Fibroblast of villous mesenchyme (primary cell): ENCODE measurements at regions not wholly inside any gene's neighbourhood (a gene's known extent, or its start where the extent isn't known, plus 50 kb on each side); places are given as distances from the start of the nearest gene placed in this dataset.

ENCODE experiments used
- DNase-seq: peaks from one replicate; pipeline ENCODE4 v3.0.0-alpha.2; 2010; ENCODE audit warnings: low read depth
- H3K4me3 ChIP-seq: 2 replicates; pipeline ENCODE4 v1.5.1; 2011; ENCODE audit warnings: low read depth, mild to moderate bottlenecking, low read length
- TF ChIP-seq, protein P1 (sequence below): IDR thresholded peaks from 2 replicates; pipeline ENCODE4 v1.5.1; 2012; ENCODE audit warnings: low read depth, mild to moderate bottlenecking, low read length; ENCODE audit not compliant: insufficient read depth

- TF ChIP-seq, protein P1, sequence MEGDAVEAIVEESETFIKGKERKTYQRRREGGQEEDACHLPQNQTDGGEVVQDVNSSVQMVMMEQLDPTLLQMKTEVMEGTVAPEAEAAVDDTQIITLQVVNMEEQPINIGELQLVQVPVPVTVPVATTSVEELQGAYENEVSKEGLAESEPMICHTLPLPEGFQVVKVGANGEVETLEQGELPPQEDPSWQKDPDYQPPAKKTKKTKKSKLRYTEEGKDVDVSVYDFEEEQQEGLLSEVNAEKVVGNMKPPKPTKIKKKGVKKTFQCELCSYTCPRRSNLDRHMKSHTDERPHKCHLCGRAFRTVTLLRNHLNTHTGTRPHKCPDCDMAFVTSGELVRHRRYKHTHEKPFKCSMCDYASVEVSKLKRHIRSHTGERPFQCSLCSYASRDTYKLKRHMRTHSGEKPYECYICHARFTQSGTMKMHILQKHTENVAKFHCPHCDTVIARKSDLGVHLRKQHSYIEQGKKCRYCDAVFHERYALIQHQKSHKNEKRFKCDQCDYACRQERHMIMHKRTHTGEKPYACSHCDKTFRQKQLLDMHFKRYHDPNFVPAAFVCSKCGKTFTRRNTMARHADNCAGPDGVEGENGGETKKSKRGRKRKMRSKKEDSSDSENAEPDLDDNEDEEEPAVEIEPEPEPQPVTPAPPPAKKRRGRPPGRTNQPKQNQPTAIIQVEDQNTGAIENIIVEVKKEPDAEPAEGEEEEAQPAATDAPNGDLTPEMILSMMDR = no peak
These were observed 71.5 kb upstream of the IFNGR1 start for GRCh38 chr6:137290601-137291261.

GRCh38 chr6:137286916-137287315, 67.7 kb upstream of the IFNGR1 start:
- no peak for DNase-seq
- H3K4me3 ChIP-seq = no peak overlapping the region
- TF ChIP-seq, protein P1 = no peak

More at GRCh38 chr6:137290601-137291261, 71.5 kb upstream of the IFNGR1 start:
- no peak for DNase-seq
- H3K4me3 ChIP-seq = no peak overlapping the region

GRCh38 chr6:137286368-137286767, 67.2 kb upstream of the IFNGR1 start:
- TF ChIP-seq, protein P1 = no peak
- no peak overlapping the region for H3K4me3 ChIP-seq
- no peak for DNase-seq

DNA sequence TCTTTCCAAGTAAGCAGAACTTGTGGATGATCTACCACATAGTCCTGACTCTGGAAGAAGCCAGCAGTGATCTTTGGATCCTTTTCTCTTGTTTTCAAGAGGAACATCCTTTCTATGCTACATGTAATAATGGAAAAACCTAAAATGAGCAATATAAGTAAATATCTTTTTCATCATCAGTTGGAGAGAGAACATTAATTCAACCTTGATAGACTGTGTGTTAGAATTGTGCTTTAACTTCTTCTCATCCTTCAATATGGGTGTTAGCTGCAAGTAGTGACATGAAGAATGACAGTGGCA, 65.6 kb upstream of the IFNGR1 start:
- H3K4me3 ChIP-seq = no peak overlapping the region
- DNase-seq = no peak
- TF ChIP-seq, protein P1 = no peak

- no peak for DNase-seq
- no peak overlapping the region for H3K4me3 ChIP-seq
- TF ChIP-seq, protein P1 = no peak
These were observed 65.0 kb upstream of the IFNGR1 start for GRCh38 chr6:137283940-137284810.

- no peak for DNase-seq
- H3K4me3 ChIP-seq = no peak overlapping the region
- TF ChIP-seq, protein P1 = no peak
These were observed 63.9 kb upstream of the IFNGR1 start for GRCh38 chr6:137283080-137283479.
